Progenitor cell of endocrine pancreas (in vitro differentiated cells): ENCODE measurements at regions not wholly inside any gene's neighbourhood (a gene's known extent, or its start where the extent isn't known, plus 50 kb on each side); places are given as distances from the start of the nearest gene placed in this dataset.

Experiments used
- DNase-seq: peaks from one replicate; pipeline ENCODE4 v3.0.0; 2021; ENCODE audit warnings: low spot score; ENCODE audit not compliant: unreplicated experiment
- H3K27ac Mint-ChIP-seq: 2 replicates; pipeline ENCODE4 v1.8.0; 2021; ENCODE audit warnings: mild to moderate bottlenecking, moderate library complexity, mixed read lengths
- H3K27me3 Mint-ChIP-seq: 2 replicates; pipeline ENCODE4 v1.8.0; 2021; ENCODE audit warnings: mixed read lengths
- H3K36me3 Mint-ChIP-seq: 2 replicates; pipeline ENCODE4 v1.8.0; 2022; ENCODE audit warnings: mixed read lengths; ENCODE audit not compliant: insufficient read depth
- H3K4me1 Mint-ChIP-seq: 2 replicates; pipeline ENCODE4 v1.8.0; 2021; ENCODE audit warnings: low read depth, mixed read lengths
- H3K4me3 Mint-ChIP-seq: 2 replicates; pipeline ENCODE4 v1.8.0; 2021; ENCODE audit warnings: low read depth, mild to moderate bottlenecking, moderate library complexity, mixed read lengths
- H3K9me3 Mint-ChIP-seq: 2 replicates; pipeline ENCODE4 v1.8.0; 2021; ENCODE audit warnings: low read depth, mixed read lengths
- CTCF ChIP-seq: fragments of 200-600 bp; sonication (generic); IDR thresholded peaks from one replicate; pipeline ENCODE4 v1.5.0; 2021; ENCODE audit warnings: antibody characterized with exemption, mild to moderate bottlenecking; ENCODE audit not compliant: unreplicated experiment

- DNase-seq: no peak
- H3K36me3 Mint-ChIP-seq: no peaks in the 10 kb centered on the region
- H3K9me3 Mint-ChIP-seq: no peaks in the 10 kb centered on the region
- peaks cover 10% of the 10 kb centered on the region for H3K4me1 Mint-ChIP-seq
- no peak overlapping the region for H3K27ac Mint-ChIP-seq
- H3K27me3 Mint-ChIP-seq: peaks cover 12% of the 10 kb centered on the region
- no peak for TF ChIP-seq CTCF
- no peak overlapping the region for H3K4me3 Mint-ChIP-seq
Measured at GRCh38 chr3:22565393-22565792, 637.7 kb upstream of the UBE2E2 start.

GRCh38 chr3:22568285-22568684 is 634.8 kb upstream of the UBE2E2 start:
- Mint-ChIP-seq H3K4me1 (peaks cover 10% of the 10 kb centered on the region), H3K27ac (no peak overlapping the region), H3K27me3 (peaks cover 12% of the 10 kb centered on the region), H3K4me3 (no peak overlapping the region), H3K9me3 (no peaks in the 10 kb centered on the region), H3K36me3 (no peaks in the 10 kb centered on the region)
- TF ChIP-seq CTCF: no peak
- no peak for DNase-seq

GRCh38 chr3:22569570-22569969 is 633.6 kb upstream of the UBE2E2 start:
- no peaks in the 10 kb centered on the region for H3K9me3 Mint-ChIP-seq
- no peaks in the 10 kb centered on the region for H3K36me3 Mint-ChIP-seq
- H3K4me1 Mint-ChIP-seq: peaks cover 10% of the 10 kb centered on the region
- H3K27ac Mint-ChIP-seq: no peak overlapping the region
- no peak for DNase-seq
- TF ChIP-seq CTCF: no peak
- H3K4me3 Mint-ChIP-seq: no peak overlapping the region
- H3K27me3 Mint-ChIP-seq: peaks cover 5% of the 10 kb centered on the region

- no peak for TF ChIP-seq CTCF
- Mint-ChIP-seq H3K4me3 (no peak overlapping the region), H3K27ac (no peak overlapping the region), H3K27me3 (peaks cover 5% of the 10 kb centered on the region), H3K9me3 (peaks cover 5% of the 10 kb centered on the region), H3K36me3 (no peaks in the 10 kb centered on the region), H3K4me1 (peaks cover 9% of the 10 kb centered on the region)
- DNase-seq: no peak
Measured at GRCh38 chr3:22581007-22581406, 622.1 kb upstream of the UBE2E2 start.

- peaks cover 5% of the 10 kb centered on the region for H3K9me3 Mint-ChIP-seq
- no peak overlapping the region for H3K27ac Mint-ChIP-seq
Measured at GRCh38 chr3:22582266-22582665, 620.9 kb upstream of the UBE2E2 start.

More at GRCh38 chr3:22582266-22582665, 620.9 kb upstream of the UBE2E2 start:
- no peaks in the 10 kb centered on the region for H3K36me3 Mint-ChIP-seq
- peaks cover 12% of the 10 kb centered on the region for H3K27me3 Mint-ChIP-seq
- H3K4me1 Mint-ChIP-seq: peaks cover 9% of the 10 kb centered on the region
- no peak overlapping the region for H3K4me3 Mint-ChIP-seq
- DNase-seq: no peak
- TF ChIP-seq CTCF: no peak
